SK-N-SH (cell line): ENCODE measurements at regions not wholly inside any gene's neighbourhood (a gene's known extent, or its start where the extent isn't known, plus 50 kb on each side); places are given as distances from the start of the nearest gene placed in this dataset.

Experiments
- EP300 ChIP-seq, 2 experiments: IDR thresholded peaks; 2 replicates each; pipeline versions ENCODE4 v1.4.0 to v1.6.1; 2012; ENCODE audit warnings: borderline replicate concordance in 1 of 2, low read depth in 1 of 2, low read length in 1 of 2
- EZH2phosphoT487 ChIP-seq: fragments of 200-600 bp; sonication (generic); IDR thresholded peaks from 2 replicates; pipeline ENCODE4 v1.6.1; 2017; ENCODE audit warnings: low read depth, mixed run types, mild to moderate bottlenecking, antibody characterized with exemption, moderate library complexity, borderline replicate concordance
- GABPA ChIP-seq: IDR thresholded peaks from 2 replicates; pipeline ENCODE4 v1.4.0; 2012; ENCODE audit warnings: low read depth, mild to moderate bottlenecking
- MEF2A ChIP-seq: IDR thresholded peaks from 2 replicates; pipeline ENCODE4 v1.4.0; 2012; ENCODE audit warnings: low read depth, borderline replicate concordance
- NRF1 ChIP-seq: IDR thresholded peaks from 2 replicates; pipeline ENCODE4 v1.6.1; 2012; ENCODE audit warnings: low read depth, mild to moderate bottlenecking, low read length
- POLR2AphosphoS5 ChIP-seq: IDR thresholded peaks from 2 replicates; pipeline ENCODE4 v1.6.1; 2012; ENCODE audit warnings: low read depth, low read length
- RAD21 ChIP-seq: IDR thresholded peaks from 2 replicates; pipeline ENCODE4 v1.6.1; 2012; ENCODE audit warnings: mild to moderate bottlenecking, low read length
- REST ChIP-seq: IDR thresholded peaks from 2 replicates; pipeline ENCODE4 v1.6.1; 2012; ENCODE audit warnings: mild to moderate bottlenecking, low read depth, low read length, moderate library complexity
- TAF1 ChIP-seq: IDR thresholded peaks from 2 replicates; pipeline ENCODE4 v1.6.1; 2012; ENCODE audit warnings: low read depth, mild to moderate bottlenecking, low read length, moderate library complexity, borderline replicate concordance
- USF1 ChIP-seq: IDR thresholded peaks from 2 replicates; pipeline ENCODE4 v1.4.0; 2012; ENCODE audit warnings: low read depth, borderline replicate concordance
- TF ChIP-seq, protein P1 (sequence below): fragments of 200-600 bp; sonication (generic); IDR thresholded peaks from 2 replicates; pipeline ENCODE4 v1.6.1; 2017; ENCODE audit warnings: antibody characterized with exemption, mild to moderate bottlenecking, moderate library complexity

DNA sequence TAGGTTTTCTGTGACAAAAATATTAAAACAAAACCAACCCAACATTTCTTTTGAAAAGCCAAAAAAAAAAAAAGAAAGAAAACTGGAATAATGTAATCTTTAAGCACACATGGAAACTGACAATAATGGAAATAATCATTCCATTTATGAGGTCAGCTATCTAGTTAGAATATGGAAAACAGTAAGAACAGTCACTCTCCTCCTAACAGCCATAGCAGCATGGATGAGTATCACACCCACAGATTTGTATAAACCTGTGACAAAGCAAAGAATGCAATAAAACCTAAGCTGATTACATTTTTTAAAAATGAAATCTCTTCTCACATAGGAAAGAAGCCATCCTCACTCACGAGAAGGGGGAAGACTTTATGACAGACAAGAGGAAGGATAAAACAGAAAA lies 437.8 kb downstream of the NYAP2 start:
- TF ChIP-seq GABPA: no peak
- TF ChIP-seq EZH2phosphoT487: no peak
- TF ChIP-seq, protein P1, sequence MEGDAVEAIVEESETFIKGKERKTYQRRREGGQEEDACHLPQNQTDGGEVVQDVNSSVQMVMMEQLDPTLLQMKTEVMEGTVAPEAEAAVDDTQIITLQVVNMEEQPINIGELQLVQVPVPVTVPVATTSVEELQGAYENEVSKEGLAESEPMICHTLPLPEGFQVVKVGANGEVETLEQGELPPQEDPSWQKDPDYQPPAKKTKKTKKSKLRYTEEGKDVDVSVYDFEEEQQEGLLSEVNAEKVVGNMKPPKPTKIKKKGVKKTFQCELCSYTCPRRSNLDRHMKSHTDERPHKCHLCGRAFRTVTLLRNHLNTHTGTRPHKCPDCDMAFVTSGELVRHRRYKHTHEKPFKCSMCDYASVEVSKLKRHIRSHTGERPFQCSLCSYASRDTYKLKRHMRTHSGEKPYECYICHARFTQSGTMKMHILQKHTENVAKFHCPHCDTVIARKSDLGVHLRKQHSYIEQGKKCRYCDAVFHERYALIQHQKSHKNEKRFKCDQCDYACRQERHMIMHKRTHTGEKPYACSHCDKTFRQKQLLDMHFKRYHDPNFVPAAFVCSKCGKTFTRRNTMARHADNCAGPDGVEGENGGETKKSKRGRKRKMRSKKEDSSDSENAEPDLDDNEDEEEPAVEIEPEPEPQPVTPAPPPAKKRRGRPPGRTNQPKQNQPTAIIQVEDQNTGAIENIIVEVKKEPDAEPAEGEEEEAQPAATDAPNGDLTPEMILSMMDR: no peak
- TF ChIP-seq USF1: no peak
- TF ChIP-seq POLR2AphosphoS5: no peak
- no peak for TF ChIP-seq RAD21
- TF ChIP-seq EP300 (IDR thresholded peaks at IDR 0.05; ENCODE audit: borderline replicate concordance in 1 of 2, low read depth in 1 of 2, low read length in 1 of 2): no peak
- no peak for TF ChIP-seq REST
- TF ChIP-seq TAF1: no peak
- no peak for TF ChIP-seq MEF2A
- no peak for TF ChIP-seq NRF1
